ENCODE measurements at regions not wholly inside any gene's neighbourhood (a gene's known extent, or its start where the extent isn't known, plus 50 kb on each side); places are given as distances from the start of the nearest gene placed in this dataset.
A peak's percentile ranks its signal among the peaks of the same experiment; 100 is the strongest.
"Not testable (repeated sequence)": the region's sequence is repeated elsewhere in the genome, so short reads cannot be mapped to it uniquely, and the experiment has no call there.

DNA sequence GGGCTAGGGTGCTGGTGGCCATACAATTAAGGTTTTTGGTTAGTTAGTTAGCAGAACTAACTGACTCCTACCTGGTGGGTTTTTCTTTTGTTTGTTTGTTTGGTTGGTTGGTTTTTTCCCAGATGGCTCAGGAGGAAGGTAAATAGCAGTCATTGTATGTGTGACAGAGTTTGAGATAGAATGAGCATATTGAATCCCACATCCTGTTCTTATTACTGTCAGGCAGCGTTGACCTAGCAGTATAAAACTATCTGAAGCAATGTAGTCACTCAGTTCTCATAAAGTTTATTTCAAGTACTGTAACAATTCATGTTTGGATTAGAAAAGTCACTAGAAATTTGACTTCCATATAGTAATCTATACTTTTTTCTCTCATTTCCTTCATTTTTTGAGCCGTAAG lies 113.5 kb upstream of the NBPF19 start:
- DNase-seq (ENCODE audit: low read depth) = not testable (repeated sequence)

- DNase-seq (ENCODE audit: low read depth) = not testable (repeated sequence)
Observed at GRCh38 chr1:149364188-149364981, 110.5 kb upstream of the NBPF19 start.

GRCh38 chr1:149366402-149366801 lies 108.4 kb upstream of the NBPF19 start:
- DNase-seq (ENCODE audit: low read depth) = not testable (repeated sequence)

DNA sequence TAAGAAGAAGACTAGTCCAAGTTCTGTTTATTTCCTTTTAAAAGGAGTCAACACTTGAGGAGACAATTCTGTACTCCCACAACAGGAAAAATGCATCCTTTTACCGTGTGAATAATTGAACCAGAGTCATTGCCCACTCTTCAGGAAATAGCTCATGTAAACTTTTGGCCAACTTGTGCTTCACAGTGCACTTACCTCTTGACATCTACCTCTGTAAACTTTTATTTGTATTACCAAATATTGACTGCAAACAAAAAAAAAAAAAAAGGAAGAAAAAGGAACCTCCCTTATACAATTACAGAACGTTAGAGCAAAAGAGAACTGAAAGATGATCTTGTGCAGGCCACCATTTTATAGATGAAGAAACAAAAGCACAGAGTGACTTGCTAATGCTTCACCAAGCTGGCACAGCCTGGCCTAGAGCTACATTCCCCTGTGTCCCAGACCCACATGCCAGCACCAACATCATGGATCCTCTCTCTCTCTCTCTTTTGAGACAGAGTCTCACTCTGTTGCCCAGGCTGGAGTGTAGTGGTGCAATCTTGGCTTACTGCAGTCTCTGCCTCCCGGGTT lies 107.3 kb upstream of the NBPF19 start:
- not testable (repeated sequence) for DNase-seq (ENCODE audit: low read depth)

GRCh38 chr1:149368337-149368736 lies 106.5 kb upstream of the NBPF19 start:
- not testable (repeated sequence) for DNase-seq (ENCODE audit: low read depth)

- not testable (repeated sequence) for DNase-seq (ENCODE audit: low read depth)
Observed at GRCh38 chr1:149369081-149369480, 105.8 kb upstream of the NBPF19 start.

DNA sequence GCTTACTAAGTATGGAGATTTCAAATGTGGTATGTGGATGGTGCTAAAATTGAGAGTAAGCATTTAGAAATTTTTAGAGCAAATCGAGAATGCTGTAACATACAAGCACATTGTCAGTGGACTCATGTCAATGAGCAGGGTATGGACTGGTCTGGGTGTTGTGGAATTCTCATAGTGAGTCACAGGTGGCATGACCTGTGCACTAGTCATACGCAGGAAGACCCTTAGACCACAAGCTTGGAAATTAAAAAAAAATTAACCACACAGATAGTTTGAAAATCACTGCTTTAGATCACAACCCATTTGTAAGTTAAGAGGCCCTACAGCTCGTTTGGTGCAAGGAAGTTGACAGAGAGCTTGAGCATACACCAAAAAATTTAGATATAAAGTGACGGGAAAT lies 102.9 kb upstream of the NBPF19 start:
- not testable (repeated sequence) for DNase-seq (ENCODE audit: low read depth)

DNA sequence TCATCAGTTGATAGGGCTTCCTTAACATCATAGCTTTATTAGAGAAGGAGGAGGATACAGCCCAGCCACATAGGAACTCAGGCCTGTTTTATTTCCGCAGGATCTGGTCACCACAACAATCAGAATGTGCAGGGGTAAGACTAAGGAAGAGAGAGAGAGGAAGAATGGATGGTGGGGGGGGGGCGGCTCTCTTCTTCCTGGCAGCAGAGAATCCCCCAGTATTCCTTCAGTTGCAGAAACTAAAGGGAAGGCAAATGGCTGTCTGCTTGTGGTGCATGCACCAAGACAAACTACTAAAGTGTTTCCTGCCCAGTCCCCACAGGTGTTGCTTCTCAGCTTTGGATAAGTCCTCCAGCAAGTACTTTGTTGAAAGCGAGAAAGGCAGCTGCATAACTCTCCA lies 96.4 kb upstream of the NBPF19 start:
- not testable (repeated sequence) for DNase-seq (ENCODE audit: low read depth)

DNA sequence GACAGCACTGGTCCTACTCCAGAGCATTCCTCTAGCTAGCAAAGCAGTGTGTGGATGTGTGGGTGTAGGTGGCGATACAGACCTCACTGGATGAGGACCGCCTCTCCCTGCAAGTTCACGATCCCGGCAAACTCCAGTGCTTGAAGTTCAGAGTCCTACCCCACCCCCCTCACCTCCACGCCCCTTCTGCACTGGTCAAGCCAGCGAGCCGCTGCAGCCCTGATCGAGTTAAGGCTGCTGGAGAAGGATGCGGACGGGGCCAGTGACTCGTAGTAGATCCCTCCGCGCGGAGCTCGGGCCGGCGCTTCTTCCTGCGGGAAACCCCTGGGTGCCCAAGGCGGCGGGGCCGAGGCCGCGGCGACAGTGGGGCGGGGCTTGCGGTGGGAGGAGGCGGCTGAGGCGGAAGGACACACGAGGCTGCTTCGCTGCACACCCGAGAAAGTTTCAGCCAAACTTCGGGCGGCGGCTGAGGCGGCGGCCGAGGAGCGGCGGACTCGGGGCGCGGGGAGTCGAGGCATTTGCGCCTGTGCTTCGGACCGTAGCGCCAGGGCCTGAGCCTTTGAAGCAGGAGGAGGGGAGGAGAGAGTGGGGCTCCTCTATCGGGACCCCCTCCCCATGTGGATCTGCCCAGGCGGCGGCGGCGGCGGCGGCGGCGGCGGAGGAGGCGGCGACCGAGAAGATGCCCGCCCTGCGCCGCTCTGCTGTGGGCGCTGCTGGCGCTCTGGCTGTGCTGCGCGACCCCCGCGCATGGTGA lies 84.5 kb upstream of the NBPF19 start:
- peak; percentile 55 for DNase-seq (ENCODE audit: low read depth)

- not testable (repeated sequence) for DNase-seq (ENCODE audit: low read depth)
Observed at GRCh38 chr1:149390931-149391330, 83.9 kb upstream of the NBPF19 start.

GRCh38 chr1:149395802-149396201 lies 79.0 kb upstream of the NBPF19 start:
- DNase-seq (ENCODE audit: low read depth) = not testable (repeated sequence)

GRCh38 chr1:149398527-149398926 lies 76.3 kb upstream of the NBPF19 start:
- DNase-seq (ENCODE audit: low read depth) = not testable (repeated sequence)

DNA sequence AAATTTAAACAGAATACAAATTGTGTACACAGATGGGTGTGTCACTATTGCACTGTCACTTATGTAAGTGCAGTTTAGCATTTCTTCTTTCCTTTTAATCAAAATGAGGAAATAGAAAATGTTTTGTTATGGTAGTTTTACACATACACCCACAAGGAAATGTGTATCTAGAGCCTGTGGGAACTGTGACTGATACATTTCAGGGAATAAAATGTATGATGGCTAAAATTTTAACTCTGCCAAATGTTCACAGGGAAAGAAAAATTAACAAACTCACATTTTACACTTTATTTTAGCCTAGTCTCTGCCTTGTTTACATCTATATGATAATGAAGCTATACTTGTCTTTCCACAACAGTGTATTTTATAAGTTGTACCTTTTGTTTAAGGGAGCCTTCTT lies 66.4 kb upstream of the NBPF19 start:
- DNase-seq (ENCODE audit: low read depth) = not testable (repeated sequence)

- not testable (repeated sequence) for DNase-seq (ENCODE audit: low read depth)
Observed at GRCh38 chr1:149415373-149415772, 59.5 kb upstream of the NBPF19 start.

GRCh38 chr1:149418782-149419181 lies 56.1 kb upstream of the NBPF19 start:
- DNase-seq (ENCODE audit: low read depth) = not testable (repeated sequence)

- DNase-seq (ENCODE audit: low read depth) = not testable (repeated sequence)
Observed at GRCh38 chr1:149423122-149423521, 51.7 kb upstream of the NBPF19 start.

All from HS-5 (cell line).